HepG2 (cell line): ENCODE measurements at regions not wholly inside any gene's neighbourhood (a gene's known extent, or its start where the extent isn't known, plus 50 kb on each side); places are given as distances from the start of the nearest gene placed in this dataset.

Source experiments
- ATAC-seq: fragments of 200-7000 bp; cut with Tn5 transposase; 3 replicates; pipeline ENCODE4 v1.9.1; 2020; ENCODE audit warnings: mild to moderate bottlenecking, moderate library complexity
- BruUV-seq: library from RNA; stranded (reverse); fragments of 400-500 nt; replicated peaks from 2 replicates; lab custom pipeline; 2021; lab: Mats Ljungman, UMichigan
- CTCF ChIA-PET: fragments of 300-600 bp; formaldehyde crosslinking; extraction: SDS; loops from one replicate; lab custom pipeline; 2021; ENCODE audit warnings: low total read pairs, inconsistent platforms, low intra/inter-chr PET ratio; lab: Yijun Ruan, JAX
- POLR2A ChIA-PET: fragments of 350-600 bp; sonication (Branson Sonifier 250); formaldehyde crosslinking; loops from one replicate; lab custom pipeline; 2020; ENCODE audit warnings: antibody characterized with exemption, inconsistent platforms; lab: Yijun Ruan, JAX
- DNase-seq: peaks from one replicate; pipeline ENCODE4 v3.0.0-alpha.2; 2015; ENCODE audit warnings: low spot score
- FAIRE-seq: peaks from 3 replicates; lab custom pipeline; 2011; peaks lifted over from hg19 to GRCh38; lab: Jason Lieb, UNC
- H2AFZ ChIP-seq: one replicate; pipeline ENCODE4 v1.6.1; 2011; ENCODE audit warnings: low read length, inconsistent platforms
- H3K27ac ChIP-seq: fragments of 300-600 bp; 3 replicates; pipeline ENCODE4 v1.8.0; 2011; ENCODE audit warnings: mixed run types, mild to moderate bottlenecking, mixed read lengths, low read length, inconsistent platforms; ENCODE audit not compliant: insufficient read depth; ENCODE audit errors: extremely low read length
- H3K27me3 ChIP-seq, 2 experiments: fragments of 200-600 bp in 1 of 2; 2 replicates in 1 of 2; 3 replicates in 1 of 2; pipeline versions ENCODE4 v1.6.0 to v1.8.0; 2011; ENCODE audit warnings: low read length in 2 of 2, mild to moderate bottlenecking in 2 of 2, moderate library complexity in 2 of 2, inconsistent platforms in 1 of 2; ENCODE audit not compliant: insufficient read depth in 2 of 2, control insufficient read depth in 1 of 2
- H3K36me3 ChIP-seq, 2 experiments: fragments of 200-600 bp in 1 of 2; replicated peaks in 1 of 2; 2 replicates in 1 of 2; 3 replicates in 1 of 2; pipeline versions ENCODE4 v1.5.1 to v1.8.0; 2011; ENCODE audit warnings: low read length in 2 of 2, inconsistent platforms in 1 of 2; ENCODE audit not compliant: insufficient read depth in 2 of 2, control insufficient read depth in 1 of 2
- H3K4me1 ChIP-seq: 2 replicates; pipeline ENCODE4 v1.5.1; 2012; ENCODE audit warnings: low read length, inconsistent platforms; ENCODE audit not compliant: insufficient read depth
- H3K4me2 ChIP-seq: 2 replicates; pipeline ENCODE4 v1.6.0; 2011; ENCODE audit warnings: low read depth, low read length, inconsistent platforms
- H3K4me3 ChIP-seq, 3 experiments: fragments of 200-600 bp in 1 of 3; sonication (generic), shearing (Covaris generic) in 1 of 3; replicated peaks in 1 of 3; 2 replicates each; pipeline ENCODE4 v1.5.1; 2011 to 2016; ENCODE audit warnings: low read length in 3 of 3, inconsistent platforms in 2 of 3, low read depth in 2 of 3, mild to moderate bottlenecking in 2 of 3, control low read depth in 1 of 3, mixed read lengths in 1 of 3; ENCODE audit not compliant: insufficient read depth in 1 of 3
- H3K79me2 ChIP-seq: one replicate; pipeline ENCODE4 v1.6.1; 2011; ENCODE audit warnings: low read length, inconsistent platforms; ENCODE audit not compliant: insufficient read depth
- H3K9ac ChIP-seq: 2 replicates; pipeline ENCODE4 v1.6.0; 2011; ENCODE audit warnings: mild to moderate bottlenecking, low read depth, low read length, inconsistent platforms; ENCODE audit not compliant: insufficient read depth
- H3K9me3 ChIP-seq: 2 replicates; pipeline ENCODE4 v1.5.1; 2012; ENCODE audit warnings: mild to moderate bottlenecking, low read length
- H4K20me1 ChIP-seq: 2 replicates; pipeline ENCODE4 v1.6.0; 2011; ENCODE audit warnings: inconsistent platforms, mild to moderate bottlenecking, low read length, moderate library complexity; ENCODE audit not compliant: insufficient read depth
- MAFF ChIP-seq: IDR thresholded peaks from 2 replicates; pipeline ENCODE4 v1.6.1; 2011; ENCODE audit warnings: low read depth, low read length, improper control_type of control experiment
- MAFK ChIP-seq, 2 experiments: IDR thresholded peaks in 1 of 2; conservative IDR thresholded peaks in 1 of 2; 2 replicates each; pipeline ENCODE4 v1.6.1; 2011; ENCODE audit warnings: improper control_type of control experiment in 2 of 2, low read length in 2 of 2
- SP1 ChIP-seq, 2 experiments: fragments of 450-650 bp in 1 of 2; sonication (generic) in 1 of 2; formaldehyde crosslinking in 1 of 2; IDR thresholded peaks; 2 replicates each; pipeline versions ENCODE4 v1.4.0 to v1.6.1; 2016 to 2020; ENCODE audit warnings: missing genetic modification reagents in 1 of 2
- WGBS: methylation state at CpG from one replicate; pipeline ENCODE4 v1.1.6; 2017; ENCODE audit warnings: low lambda C conversion rate; 5-methylcytosine and 5-hydroxymethylcytosine counted together
- in situ Hi-C: cut with HindIII; loops from 2 replicates; pipeline ENCODE4 v1.10.0; 2017; ENCODE audit warnings: low pct_unique_long_range_greater_than_20kb; ENCODE audit not compliant: extremely low pct_ligation_motif_present
- intact Hi-C: fragments of 100-400 bp; cut with micrococcal nuclease; formaldehyde crosslinking; loops from one replicate; pipeline ENCODE4 v1.10.0; 2022; ENCODE audit not compliant: unreplicated experiment
- TF ChIP-seq, protein P1 (sequence below): sonication (generic); formaldehyde crosslinking; IDR thresholded peaks from 2 replicates; pipeline ENCODE4 v1.4.0; 2020; ENCODE audit warnings: missing genetic modification reagents
- TF ChIP-seq, protein P2 (sequence below): IDR thresholded peaks from 2 replicates; pipeline ENCODE4 v1.6.1; 2016; ENCODE audit warnings: missing compliant biosample characterization, missing genetic modification reagents, borderline replicate concordance

DNA sequence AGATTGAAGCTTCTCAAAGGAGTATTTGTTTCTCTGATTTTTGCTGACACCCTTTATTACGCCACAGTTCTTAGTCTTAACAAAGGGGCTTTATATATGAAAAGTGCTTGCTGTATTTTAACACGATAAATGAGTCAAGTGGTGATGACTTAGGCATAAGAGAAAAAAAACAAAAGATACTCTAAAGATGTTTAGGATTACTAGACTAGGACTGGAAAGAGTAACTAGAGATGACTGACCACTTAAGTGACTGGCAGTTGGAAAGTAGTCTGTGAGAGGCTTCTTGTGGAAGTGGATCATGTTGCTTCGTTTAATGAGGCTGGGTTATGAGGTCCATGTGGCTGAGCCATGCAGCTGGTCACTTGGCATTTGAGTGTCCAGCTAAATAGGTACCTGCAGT, 69.4 kb upstream of the ACTBL2 start:
- H3K79me2 ChIP-seq: no peaks in the 10 kb centered on the region
- BruUV-seq: no TSS peak
- DNase-seq: no peak
- H3K4me2 ChIP-seq: no peak overlapping the region
- H3K9ac ChIP-seq: no peak overlapping the region
- H3K4me1 ChIP-seq: no peaks in the 10 kb centered on the region
- H3K36me3 ChIP-seq: no peaks in the 10 kb centered on the region
- no peak overlapping the region for H2AFZ ChIP-seq
- H3K4me3 ChIP-seq: no peak overlapping the region
- no peaks in the 10 kb centered on the region for H4K20me1 ChIP-seq
- ChIA-PET POLR2A (no interaction called here), CTCF (no interaction called here)
- no peak for FAIRE-seq
- in situ Hi-C loops (no loop called here), intact Hi-C loops (no loop called here)
- no peak for ATAC-seq
- H3K27ac ChIP-seq: no peak overlapping the region
- no peaks in the 10 kb centered on the region for H3K27me3 ChIP-seq
- WGBS: 3% methylated on average over 3 of the region's 3 CpGs
- TF ChIP-seq, protein P1, sequence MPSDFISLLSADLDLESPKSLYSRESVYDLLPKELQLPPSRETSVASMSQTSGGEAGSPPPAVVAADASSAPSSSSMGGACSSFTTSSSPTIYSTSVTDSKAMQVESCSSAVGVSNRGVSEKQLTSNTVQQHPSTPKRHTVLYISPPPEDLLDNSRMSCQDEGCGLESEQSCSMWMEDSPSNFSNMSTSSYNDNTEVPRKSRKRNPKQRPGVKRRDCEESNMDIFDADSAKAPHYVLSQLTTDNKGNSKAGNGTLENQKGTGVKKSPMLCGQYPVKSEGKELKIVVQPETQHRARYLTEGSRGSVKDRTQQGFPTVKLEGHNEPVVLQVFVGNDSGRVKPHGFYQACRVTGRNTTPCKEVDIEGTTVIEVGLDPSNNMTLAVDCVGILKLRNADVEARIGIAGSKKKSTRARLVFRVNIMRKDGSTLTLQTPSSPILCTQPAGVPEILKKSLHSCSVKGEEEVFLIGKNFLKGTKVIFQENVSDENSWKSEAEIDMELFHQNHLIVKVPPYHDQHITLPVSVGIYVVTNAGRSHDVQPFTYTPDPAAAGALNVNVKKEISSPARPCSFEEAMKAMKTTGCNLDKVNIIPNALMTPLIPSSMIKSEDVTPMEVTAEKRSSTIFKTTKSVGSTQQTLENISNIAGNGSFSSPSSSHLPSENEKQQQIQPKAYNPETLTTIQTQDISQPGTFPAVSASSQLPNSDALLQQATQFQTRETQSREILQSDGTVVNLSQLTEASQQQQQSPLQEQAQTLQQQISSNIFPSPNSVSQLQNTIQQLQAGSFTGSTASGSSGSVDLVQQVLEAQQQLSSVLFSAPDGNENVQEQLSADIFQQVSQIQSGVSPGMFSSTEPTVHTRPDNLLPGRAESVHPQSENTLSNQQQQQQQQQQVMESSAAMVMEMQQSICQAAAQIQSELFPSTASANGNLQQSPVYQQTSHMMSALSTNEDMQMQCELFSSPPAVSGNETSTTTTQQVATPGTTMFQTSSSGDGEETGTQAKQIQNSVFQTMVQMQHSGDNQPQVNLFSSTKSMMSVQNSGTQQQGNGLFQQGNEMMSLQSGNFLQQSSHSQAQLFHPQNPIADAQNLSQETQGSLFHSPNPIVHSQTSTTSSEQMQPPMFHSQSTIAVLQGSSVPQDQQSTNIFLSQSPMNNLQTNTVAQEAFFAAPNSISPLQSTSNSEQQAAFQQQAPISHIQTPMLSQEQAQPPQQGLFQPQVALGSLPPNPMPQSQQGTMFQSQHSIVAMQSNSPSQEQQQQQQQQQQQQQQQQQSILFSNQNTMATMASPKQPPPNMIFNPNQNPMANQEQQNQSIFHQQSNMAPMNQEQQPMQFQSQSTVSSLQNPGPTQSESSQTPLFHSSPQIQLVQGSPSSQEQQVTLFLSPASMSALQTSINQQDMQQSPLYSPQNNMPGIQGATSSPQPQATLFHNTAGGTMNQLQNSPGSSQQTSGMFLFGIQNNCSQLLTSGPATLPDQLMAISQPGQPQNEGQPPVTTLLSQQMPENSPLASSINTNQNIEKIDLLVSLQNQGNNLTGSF (CRISPR knock-in tag): no peak
- TF ChIP-seq MAFK (conservative IDR thresholded peaks at IDR 0.05 in 1 of 2, IDR thresholded peaks at IDR 0.05 in 1 of 2; ENCODE audit: low read length in 2 of 2): peak; percentile 33 to 35; a peak in 3 of 4 replicates
- TF ChIP-seq, protein P2, sequence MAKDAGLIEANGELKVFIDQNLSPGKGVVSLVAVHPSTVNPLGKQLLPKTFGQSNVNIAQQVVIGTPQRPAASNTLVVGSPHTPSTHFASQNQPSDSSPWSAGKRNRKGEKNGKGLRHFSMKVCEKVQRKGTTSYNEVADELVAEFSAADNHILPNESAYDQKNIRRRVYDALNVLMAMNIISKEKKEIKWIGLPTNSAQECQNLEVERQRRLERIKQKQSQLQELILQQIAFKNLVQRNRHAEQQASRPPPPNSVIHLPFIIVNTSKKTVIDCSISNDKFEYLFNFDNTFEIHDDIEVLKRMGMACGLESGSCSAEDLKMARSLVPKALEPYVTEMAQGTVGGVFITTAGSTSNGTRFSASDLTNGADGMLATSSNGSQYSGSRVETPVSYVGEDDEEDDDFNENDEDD (CRISPR knock-in tag): no peak
- TF ChIP-seq SP1 (IDR thresholded peaks at IDR 0.05): no peak
- TF ChIP-seq SP1 (CRISPR knock-in tag; IDR thresholded peaks at IDR 0.05): no peak
- TF ChIP-seq MAFF: 0 out of 2 replicates have a peak, but pooled peaks have one; percentile 11
- no peaks in the 10 kb centered on the region for H3K9me3 ChIP-seq
